Astrocyte (in vitro differentiated cells and primary cell): ENCODE measurements at regions not wholly inside any gene's neighbourhood (a gene's known extent, or its start where the extent isn't known, plus 50 kb on each side); places are given as distances from the start of the nearest gene placed in this dataset.

Experiments used
- DNase-seq: peaks from one replicate; pipeline ENCODE4 v3.0.0-alpha.2; 2010; ENCODE audit warnings: low read depth
- FAIRE-seq: peaks from 2 replicates; lab custom pipeline; 2011; peaks lifted over from hg19 to GRCh38; lab: Jason Lieb, UNC
- H2AFZ ChIP-seq: 2 replicates; pipeline ENCODE4 v1.6.0; 2012; ENCODE audit warnings: low read depth, low read length, inconsistent platforms
- H3K27ac ChIP-seq: 2 replicates; pipeline ENCODE4 v1.5.1; 2011; ENCODE audit warnings: low read depth, low read length, inconsistent platforms
- H3K27me3 ChIP-seq: 2 replicates; pipeline ENCODE4 v1.6.0; 2011; ENCODE audit warnings: low read length, inconsistent platforms; ENCODE audit not compliant: insufficient read depth
- H3K36me3 ChIP-seq: 2 replicates; pipeline ENCODE4 v1.5.1; 2011; ENCODE audit warnings: low read length, inconsistent platforms; ENCODE audit not compliant: insufficient read depth
- H3K4me1 ChIP-seq: 2 replicates; pipeline ENCODE4 v1.5.1; 2011; ENCODE audit warnings: low read length, inconsistent platforms; ENCODE audit not compliant: insufficient read depth
- H3K4me2 ChIP-seq: 2 replicates; pipeline ENCODE4 v1.6.0; 2012; ENCODE audit warnings: low read length, inconsistent platforms
- H3K4me3 ChIP-seq: 2 replicates; pipeline ENCODE4 v1.5.1; 2011; ENCODE audit warnings: low read depth, mild to moderate bottlenecking, low read length, inconsistent platforms; ENCODE audit not compliant: insufficient read depth
- H3K79me2 ChIP-seq: 2 replicates; pipeline ENCODE4 v1.6.0; 2012; ENCODE audit warnings: mild to moderate bottlenecking, low read length, inconsistent platforms; ENCODE audit not compliant: insufficient read depth
- H3K9ac ChIP-seq: 2 replicates; pipeline ENCODE4 v1.6.0; 2012; ENCODE audit warnings: mild to moderate bottlenecking, low read length, inconsistent platforms
- H3K9me3 ChIP-seq: 2 replicates; pipeline ENCODE4 v1.5.1; 2012; ENCODE audit warnings: low read depth, mild to moderate bottlenecking, low read length, inconsistent platforms; ENCODE audit not compliant: insufficient read depth
- H4K20me1 ChIP-seq: 2 replicates; pipeline ENCODE4 v1.6.0; 2012; ENCODE audit warnings: low read length, inconsistent platforms; ENCODE audit not compliant: insufficient read depth
- H3K27ac Mint-ChIP-seq: one replicate; pipeline ENCODE4 v1.8.0; 2021; ENCODE audit warnings: mild to moderate bottlenecking, mixed read lengths; ENCODE audit not compliant: unreplicated experiment
- H3K27me3 Mint-ChIP-seq: one replicate; pipeline ENCODE4 v1.8.0; 2021; ENCODE audit warnings: low read depth, mixed read lengths; ENCODE audit not compliant: unreplicated experiment
- H3K36me3 Mint-ChIP-seq: one replicate; pipeline ENCODE4 v1.8.0; 2021; ENCODE audit warnings: low read depth, mixed read lengths; ENCODE audit not compliant: unreplicated experiment
- H3K4me1 Mint-ChIP-seq: one replicate; pipeline ENCODE4 v1.8.0; 2021; ENCODE audit warnings: low read depth, mixed read lengths; ENCODE audit not compliant: unreplicated experiment
- H3K4me3 Mint-ChIP-seq: one replicate; pipeline ENCODE4 v1.8.0; 2021; ENCODE audit warnings: mild to moderate bottlenecking, moderate library complexity, mixed read lengths; ENCODE audit not compliant: unreplicated experiment
- H3K9me3 Mint-ChIP-seq: one replicate; pipeline ENCODE4 v1.8.0; 2021; ENCODE audit warnings: mild to moderate bottlenecking, mixed read lengths; ENCODE audit not compliant: unreplicated experiment
- EZH2 ChIP-seq: IDR thresholded peaks from 2 replicates; pipeline ENCODE4 v1.6.1; 2012; ENCODE audit warnings: mild to moderate bottlenecking, low read length, inconsistent platforms; ENCODE audit not compliant: insufficient read depth
- TF ChIP-seq, protein P1 (sequence below): IDR thresholded peaks from 2 replicates; pipeline ENCODE4 v1.5.1; 2011; ENCODE audit warnings: low read depth, mild to moderate bottlenecking, inconsistent platforms, low read length, moderate library complexity; ENCODE audit not compliant: insufficient read depth

GRCh38 chr3:34008836-34009809 is 210.7 kb downstream of the PDCD6IP start:
- Histone ChIP-seq H3K9me3 (no peaks in the 10 kb centered on the region), H3K27me3 (no peaks in the 10 kb centered on the region), H4K20me1 (no peaks in the 10 kb centered on the region), H3K4me3 (no peak overlapping the region), H3K9ac (peak overlapping the region; percentile 18), H2AFZ (no peak overlapping the region), H3K79me2 (no peaks in the 10 kb centered on the region), H3K36me3 (no peaks in the 10 kb centered on the region), H3K4me1 (peaks cover 60% of the 10 kb centered on the region), H3K4me2 (peak overlapping the region; percentile 34), H3K27ac (peak overlapping the region; percentile 46)
- Mint-ChIP-seq H3K4me1 (peaks cover 45% of the 10 kb centered on the region), H3K27ac (peak overlapping the region; percentile 21), H3K9me3 (no peaks in the 10 kb centered on the region), H3K4me3 (no peak overlapping the region), H3K36me3 (no peaks in the 10 kb centered on the region), H3K27me3 (no peaks in the 10 kb centered on the region)
- TF ChIP-seq, protein P1, sequence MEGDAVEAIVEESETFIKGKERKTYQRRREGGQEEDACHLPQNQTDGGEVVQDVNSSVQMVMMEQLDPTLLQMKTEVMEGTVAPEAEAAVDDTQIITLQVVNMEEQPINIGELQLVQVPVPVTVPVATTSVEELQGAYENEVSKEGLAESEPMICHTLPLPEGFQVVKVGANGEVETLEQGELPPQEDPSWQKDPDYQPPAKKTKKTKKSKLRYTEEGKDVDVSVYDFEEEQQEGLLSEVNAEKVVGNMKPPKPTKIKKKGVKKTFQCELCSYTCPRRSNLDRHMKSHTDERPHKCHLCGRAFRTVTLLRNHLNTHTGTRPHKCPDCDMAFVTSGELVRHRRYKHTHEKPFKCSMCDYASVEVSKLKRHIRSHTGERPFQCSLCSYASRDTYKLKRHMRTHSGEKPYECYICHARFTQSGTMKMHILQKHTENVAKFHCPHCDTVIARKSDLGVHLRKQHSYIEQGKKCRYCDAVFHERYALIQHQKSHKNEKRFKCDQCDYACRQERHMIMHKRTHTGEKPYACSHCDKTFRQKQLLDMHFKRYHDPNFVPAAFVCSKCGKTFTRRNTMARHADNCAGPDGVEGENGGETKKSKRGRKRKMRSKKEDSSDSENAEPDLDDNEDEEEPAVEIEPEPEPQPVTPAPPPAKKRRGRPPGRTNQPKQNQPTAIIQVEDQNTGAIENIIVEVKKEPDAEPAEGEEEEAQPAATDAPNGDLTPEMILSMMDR: peak; percentile 5
- no peak for TF ChIP-seq EZH2
- peak; percentile 12 for DNase-seq
- no peak for FAIRE-seq

- Histone ChIP-seq H3K9me3 (no peaks in the 10 kb centered on the region), H3K4me3 (no peak overlapping the region), H3K4me2 (peak overlapping the region; percentile 74), H2AFZ (no peak overlapping the region), H3K4me1 (peaks cover 46% of the 10 kb centered on the region), H3K9ac (peak overlapping the region; percentile 53), H3K79me2 (no peaks in the 10 kb centered on the region), H4K20me1 (no peaks in the 10 kb centered on the region), H3K27me3 (no peaks in the 10 kb centered on the region), H3K36me3 (no peaks in the 10 kb centered on the region), H3K27ac (peak overlapping the region; percentile 84)
- TF ChIP-seq EZH2: no peak
- TF ChIP-seq, protein P1: no peak
- Mint-ChIP-seq H3K27ac (peak overlapping the region; percentile 63), H3K36me3 (no peaks in the 10 kb centered on the region), H3K27me3 (no peaks in the 10 kb centered on the region), H3K4me1 (peaks cover 31% of the 10 kb centered on the region), H3K4me3 (no peak overlapping the region), H3K9me3 (no peaks in the 10 kb centered on the region)
- DNase-seq: peak; percentile 36
- no peak for FAIRE-seq
These were observed 213.0 kb downstream of the PDCD6IP start for GRCh38 chr3:34011171-34012101.
